ENCODE measurements at regions not wholly inside any gene's neighbourhood (a gene's known extent, or its start where the extent isn't known, plus 50 kb on each side); places are given as distances from the start of the nearest gene placed in this dataset.

DNA sequence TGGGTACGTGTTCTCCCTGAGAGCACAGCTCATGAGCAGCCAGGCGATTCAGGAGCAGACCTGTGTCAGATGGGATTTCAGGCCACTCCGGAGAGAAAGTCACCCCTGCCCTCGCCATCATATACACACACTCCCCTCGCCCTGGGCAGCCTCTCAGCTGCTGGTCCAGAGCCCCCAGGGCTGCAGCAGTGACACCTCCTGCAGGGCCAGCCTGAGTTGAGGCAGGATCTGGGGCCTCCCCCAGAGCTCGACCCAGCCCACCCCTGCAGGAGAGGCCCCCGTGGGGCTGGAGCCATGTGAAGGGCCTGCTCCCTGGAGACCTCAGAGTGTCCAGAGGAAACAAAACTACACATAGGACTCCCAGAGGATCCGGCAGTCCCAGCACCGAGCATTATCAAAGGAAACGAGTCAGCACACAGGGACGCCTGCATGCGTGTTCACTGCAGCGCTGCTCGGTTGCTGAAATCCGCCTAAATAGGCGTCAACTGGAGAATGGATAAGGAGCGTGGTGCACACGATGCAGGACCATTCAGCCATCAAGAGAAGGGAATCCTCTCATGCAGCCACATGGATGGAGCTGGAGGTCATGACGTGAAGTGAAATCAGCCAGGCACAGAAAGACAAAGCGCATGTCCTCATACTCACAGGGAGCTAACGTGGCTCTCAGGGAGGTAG is 104.0 kb downstream of the TNFAIP2 start:
- TF ChIP-seq RCOR1 (IDR thresholded peaks at IDR 0.05; ENCODE audit: insufficient replicate concordance, low read length): no peak
- TF ChIP-seq, protein P1, sequence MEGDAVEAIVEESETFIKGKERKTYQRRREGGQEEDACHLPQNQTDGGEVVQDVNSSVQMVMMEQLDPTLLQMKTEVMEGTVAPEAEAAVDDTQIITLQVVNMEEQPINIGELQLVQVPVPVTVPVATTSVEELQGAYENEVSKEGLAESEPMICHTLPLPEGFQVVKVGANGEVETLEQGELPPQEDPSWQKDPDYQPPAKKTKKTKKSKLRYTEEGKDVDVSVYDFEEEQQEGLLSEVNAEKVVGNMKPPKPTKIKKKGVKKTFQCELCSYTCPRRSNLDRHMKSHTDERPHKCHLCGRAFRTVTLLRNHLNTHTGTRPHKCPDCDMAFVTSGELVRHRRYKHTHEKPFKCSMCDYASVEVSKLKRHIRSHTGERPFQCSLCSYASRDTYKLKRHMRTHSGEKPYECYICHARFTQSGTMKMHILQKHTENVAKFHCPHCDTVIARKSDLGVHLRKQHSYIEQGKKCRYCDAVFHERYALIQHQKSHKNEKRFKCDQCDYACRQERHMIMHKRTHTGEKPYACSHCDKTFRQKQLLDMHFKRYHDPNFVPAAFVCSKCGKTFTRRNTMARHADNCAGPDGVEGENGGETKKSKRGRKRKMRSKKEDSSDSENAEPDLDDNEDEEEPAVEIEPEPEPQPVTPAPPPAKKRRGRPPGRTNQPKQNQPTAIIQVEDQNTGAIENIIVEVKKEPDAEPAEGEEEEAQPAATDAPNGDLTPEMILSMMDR (conservative IDR thresholded peaks at IDR 0.05; ENCODE audit: low read depth, low read length): no peak
- TF ChIP-seq RFX5 (IDR thresholded peaks at IDR 0.05; ENCODE audit: low read depth, low read length): no peak
- TF ChIP-seq BHLHE40 (IDR thresholded peaks at IDR 0.05; ENCODE audit: low read depth, low read length): no peak
- no peak for TF ChIP-seq POLR2A (IDR thresholded peaks at IDR 0.05; ENCODE audit: low read depth, low read length)
- TF ChIP-seq RAD21 (IDR thresholded peaks at IDR 0.05; ENCODE audit: low read length): no peak
- TF ChIP-seq, protein P2, sequence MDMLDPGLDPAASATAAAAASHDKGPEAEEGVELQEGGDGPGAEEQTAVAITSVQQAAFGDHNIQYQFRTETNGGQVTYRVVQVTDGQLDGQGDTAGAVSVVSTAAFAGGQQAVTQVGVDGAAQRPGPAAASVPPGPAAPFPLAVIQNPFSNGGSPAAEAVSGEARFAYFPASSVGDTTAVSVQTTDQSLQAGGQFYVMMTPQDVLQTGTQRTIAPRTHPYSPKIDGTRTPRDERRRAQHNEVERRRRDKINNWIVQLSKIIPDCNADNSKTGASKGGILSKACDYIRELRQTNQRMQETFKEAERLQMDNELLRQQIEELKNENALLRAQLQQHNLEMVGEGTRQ (IDR thresholded peaks at IDR 0.05; ENCODE audit: low read depth, low read length): no peak
- TF ChIP-seq MAZ (IDR thresholded peaks at IDR 0.05; ENCODE audit: borderline replicate concordance, low read depth, low read length): no peak
- no peak for TF ChIP-seq FOS (IDR thresholded peaks at IDR 0.05; ENCODE audit: low read depth, low read length)
